ENCODE measurements at regions not wholly inside any gene's neighbourhood (a gene's known extent, or its start where the extent isn't known, plus 50 kb on each side); places are given as distances from the start of the nearest gene placed in this dataset.

DNA sequence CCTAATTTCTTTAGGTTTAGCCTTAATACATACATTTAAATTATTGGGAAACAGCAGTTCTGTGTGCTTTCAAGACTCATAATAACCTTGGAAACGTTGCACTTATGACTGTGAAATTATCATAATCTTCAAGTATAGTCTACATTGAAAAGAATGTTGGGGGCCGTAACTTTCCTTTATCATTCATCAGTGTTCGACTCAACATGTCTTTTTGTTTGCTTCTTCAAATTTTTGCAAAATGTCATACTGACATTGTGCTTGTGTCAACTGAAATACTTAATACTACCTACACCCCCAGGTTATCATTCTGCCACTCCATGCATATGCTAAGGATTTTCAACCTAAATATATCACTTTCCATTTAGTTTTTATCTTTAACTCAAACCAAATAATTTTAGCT, 1562.9 kb downstream of the OLFM4 start:
- TF ChIP-seq CTCF (IDR thresholded peaks at IDR 0.05): no peak
- no peak for TF ChIP-seq POLR2A (IDR thresholded peaks at IDR 0.05; ENCODE audit: low read depth)
- no peak for TF ChIP-seq POLR2AphosphoS5 (IDR thresholded peaks at IDR 0.05)
- no peak for TF ChIP-seq EP300 (IDR thresholded peaks at IDR 0.05)

All from esophagus muscularis mucosa (tissue), 4 donors.